ENCODE measurements at regions not wholly inside any gene's neighbourhood (a gene's known extent, or its start where the extent isn't known, plus 50 kb on each side); places are given as distances from the start of the nearest gene placed in this dataset.

- H3K9me3 ChIP-seq: peaks cover under 1 to 3% of the 10 kb centered on the region in 2 donors
- no peaks in the 10 kb centered on the region for H3K27me3 ChIP-seq
- no peaks in the 10 kb centered on the region for H3K36me3 ChIP-seq
- H3K27ac ChIP-seq: no peak overlapping the region
- H3K4me3 ChIP-seq: no peak overlapping the region
- H3K4me1 ChIP-seq: no peaks in the 10 kb centered on the region
- no peak for DNase-seq (ENCODE audit: low spot score)
- TF ChIP-seq CTCF (IDR thresholded peaks at IDR 0.05): no peak
Measured at GRCh38 chr6:9455864-9456658, 958.8 kb downstream of the TFAP2A start.

- Histone ChIP-seq H3K9me3 (peaks cover 0 to 6% of the 10 kb centered on the region in 2 donors), H3K27ac (no peak overlapping the region), H3K27me3 (no peaks in the 10 kb centered on the region), H3K4me1 (no peaks in the 10 kb centered on the region), H3K36me3 (no peaks in the 10 kb centered on the region), H3K4me3 (no peak overlapping the region)
- TF ChIP-seq CTCF (IDR thresholded peaks at IDR 0.05): no peak
- DNase-seq (ENCODE audit: low spot score): no peak
Measured at GRCh38 chr6:9439621-9440330, 975.1 kb downstream of the TFAP2A start.

- Histone ChIP-seq H3K9me3 (no peaks in the 10 kb centered on the region), H3K27me3 (no peaks in the 10 kb centered on the region)
- no peak for DNase-seq (ENCODE audit: low spot score)
Measured at GRCh38 chr6:9437836-9438235, 977.0 kb downstream of the TFAP2A start.

GRCh38 chr6:9435281-9435680, 979.6 kb downstream of the TFAP2A start:
- no peak for TF ChIP-seq CTCF (IDR thresholded peaks at IDR 0.05)
- no peak overlapping the region for H3K4me3 ChIP-seq
- H3K36me3 ChIP-seq: no peaks in the 10 kb centered on the region
- no peaks in the 10 kb centered on the region for H3K27me3 ChIP-seq
- no peaks in the 10 kb centered on the region for H3K4me1 ChIP-seq
- H3K9me3 ChIP-seq: no peaks in the 10 kb centered on the region
- no peak for DNase-seq (ENCODE audit: low spot score)
- no peak overlapping the region for H3K27ac ChIP-seq

More at GRCh38 chr6:9437836-9438235, 977.0 kb downstream of the TFAP2A start:
- Histone ChIP-seq H3K27ac (no peak overlapping the region), H3K36me3 (no peaks in the 10 kb centered on the region), H3K4me1 (no peaks in the 10 kb centered on the region), H3K4me3 (no peak overlapping the region)
- no peak for TF ChIP-seq CTCF (IDR thresholded peaks at IDR 0.05)

- Histone ChIP-seq H3K9me3 (no peaks in the 10 kb centered on the region), H3K36me3 (no peaks in the 10 kb centered on the region), H3K4me3 (no peak overlapping the region), H3K4me1 (no peaks in the 10 kb centered on the region), H3K27me3 (no peaks in the 10 kb centered on the region), H3K27ac (no peak overlapping the region)
- TF ChIP-seq CTCF (IDR thresholded peaks at IDR 0.05): no peak
- DNase-seq (ENCODE audit: low spot score): no peak
Measured at GRCh38 chr6:9431945-9432344, 982.9 kb downstream of the TFAP2A start.
